Activated CD4-positive, alpha-beta memory T cell treated with anti-CD3 and anti-CD28 coated beads, Interleukin-2, amount 10 ng/mL, durations not matched to agents 7 days and 5 days (primary cell): ENCODE measurements at regions not wholly inside any gene's neighbourhood (a gene's known extent, or its start where the extent isn't known, plus 50 kb on each side); places are given as distances from the start of the nearest gene placed in this dataset.

Experiments
- CTCF ChIA-PET: fragments of 350-600 bp; sonication (Branson Sonifier 250); formaldehyde crosslinking; loops from one replicate; lab custom pipeline; 2021; ENCODE audit warnings: antibody characterized with exemption, inconsistent platforms; lab: Charles Lee
- POLR2A ChIA-PET: fragments of 350-600 bp; sonication (Branson Sonifier 250); formaldehyde crosslinking; loops from one replicate; lab custom pipeline; 2021; ENCODE audit warnings: antibody characterized with exemption; lab: Charles Lee
- DNase-seq: peaks from one replicate; pipeline ENCODE4 v3.0.0-alpha.2; 2020
- H3K27ac Mint-ChIP-seq: one replicate; pipeline ENCODE4 v1.8.0; 2021; ENCODE audit warnings: mild to moderate bottlenecking, mixed read lengths
- H3K27me3 Mint-ChIP-seq: one replicate; pipeline ENCODE4 v1.8.0; 2021; ENCODE audit warnings: mixed read lengths
- H3K36me3 Mint-ChIP-seq: one replicate; pipeline ENCODE4 v1.8.0; 2021; ENCODE audit warnings: low read depth, mixed read lengths
- H3K4me1 Mint-ChIP-seq: one replicate; pipeline ENCODE4 v1.8.0; 2021; ENCODE audit warnings: mixed read lengths
- H3K4me3 Mint-ChIP-seq: one replicate; pipeline ENCODE4 v1.8.0; 2021; ENCODE audit warnings: mild to moderate bottlenecking, mixed read lengths
- H3K9me3 Mint-ChIP-seq: one replicate; pipeline ENCODE4 v1.8.0; 2021; ENCODE audit warnings: mixed read lengths

GRCh38 chr11:45546366-45546765 lies 119.1 kb downstream of the CHST1 start:
- H3K4me1 Mint-ChIP-seq = no peaks in the 10 kb centered on the region

GRCh38 chr11:45544826-45545225 lies 120.6 kb downstream of the CHST1 start:
- Mint-ChIP-seq H3K36me3 (no peaks in the 10 kb centered on the region), H3K4me1 (no peaks in the 10 kb centered on the region), H3K27me3 (no peaks in the 10 kb centered on the region), H3K4me3 (no peak overlapping the region), H3K9me3 (no peaks in the 10 kb centered on the region), H3K27ac (no peak overlapping the region)
- ChIA-PET POLR2A (no interaction called here), CTCF (no interaction called here)
- DNase-seq = no peak

More at GRCh38 chr11:45546366-45546765, 119.1 kb downstream of the CHST1 start:
- Mint-ChIP-seq H3K27ac (no peak overlapping the region), H3K36me3 (no peaks in the 10 kb centered on the region), H3K27me3 (no peaks in the 10 kb centered on the region), H3K4me3 (no peak overlapping the region), H3K9me3 (no peaks in the 10 kb centered on the region)
- POLR2A ChIA-PET = no interaction called here
- no peak for DNase-seq
- CTCF ChIA-PET = no interaction called here

GRCh38 chr11:45543808-45544422 lies 121.5 kb downstream of the CHST1 start:
- peak; percentile 19 for DNase-seq
- Mint-ChIP-seq H3K9me3 (no peaks in the 10 kb centered on the region), H3K4me1 (no peaks in the 10 kb centered on the region), H3K27me3 (no peaks in the 10 kb centered on the region), H3K27ac (no peak overlapping the region), H3K36me3 (no peaks in the 10 kb centered on the region), H3K4me3 (no peak overlapping the region)
- POLR2A ChIA-PET = no interaction called here
- CTCF ChIA-PET = no interaction called here

- DNase-seq = no peak
- no peaks in the 10 kb centered on the region for H3K9me3 Mint-ChIP-seq
- ChIA-PET POLR2A (no interaction called here), CTCF (no interaction called here)
- H3K4me3 Mint-ChIP-seq = no peak overlapping the region
- H3K27ac Mint-ChIP-seq = no peak overlapping the region
- no peaks in the 10 kb centered on the region for H3K4me1 Mint-ChIP-seq
- H3K27me3 Mint-ChIP-seq = no peaks in the 10 kb centered on the region
- no peaks in the 10 kb centered on the region for H3K36me3 Mint-ChIP-seq
Observed at GRCh38 chr11:45543081-45543480, 122.3 kb downstream of the CHST1 start.

GRCh38 chr11:45541693-45542434 lies 123.6 kb downstream of the CHST1 start:
- no peaks in the 10 kb centered on the region for H3K4me1 Mint-ChIP-seq
- no peak for DNase-seq
- no peak overlapping the region for H3K4me3 Mint-ChIP-seq
- CTCF ChIA-PET = no interaction called here
- H3K9me3 Mint-ChIP-seq = no peaks in the 10 kb centered on the region
- no peak overlapping the region for H3K27ac Mint-ChIP-seq
- H3K27me3 Mint-ChIP-seq = no peaks in the 10 kb centered on the region
- POLR2A ChIA-PET = no interaction called here
- no peaks in the 10 kb centered on the region for H3K36me3 Mint-ChIP-seq

GRCh38 chr11:45538939-45539338 lies 126.5 kb downstream of the CHST1 start:
- CTCF ChIA-PET = no interaction called here
- POLR2A ChIA-PET = no interaction called here
- Mint-ChIP-seq H3K36me3 (no peaks in the 10 kb centered on the region), H3K9me3 (no peaks in the 10 kb centered on the region), H3K4me1 (no peaks in the 10 kb centered on the region), H3K27ac (no peak overlapping the region), H3K4me3 (no peak overlapping the region), H3K27me3 (no peaks in the 10 kb centered on the region)
- DNase-seq = no peak

GRCh38 chr11:45538363-45538762 lies 127.1 kb downstream of the CHST1 start:
- Mint-ChIP-seq H3K4me3 (no peak overlapping the region), H3K27ac (no peak overlapping the region), H3K9me3 (no peaks in the 10 kb centered on the region), H3K27me3 (peaks cover 2% of the 10 kb centered on the region), H3K4me1 (no peaks in the 10 kb centered on the region), H3K36me3 (no peaks in the 10 kb centered on the region)
- CTCF ChIA-PET = no interaction called here
- DNase-seq = no peak
- POLR2A ChIA-PET = no interaction called here

GRCh38 chr11:45537614-45538013 lies 127.8 kb downstream of the CHST1 start:
- CTCF ChIA-PET = no interaction called here

GRCh38 chr11:45535033-45535432 lies 130.4 kb downstream of the CHST1 start:
- Mint-ChIP-seq H3K4me3 (no peak overlapping the region), H3K36me3 (no peaks in the 10 kb centered on the region)
- CTCF ChIA-PET = no interaction called here

More at GRCh38 chr11:45537614-45538013, 127.8 kb downstream of the CHST1 start:
- no peaks in the 10 kb centered on the region for H3K4me1 Mint-ChIP-seq
- H3K9me3 Mint-ChIP-seq = no peaks in the 10 kb centered on the region
- POLR2A ChIA-PET = no interaction called here
- H3K27ac Mint-ChIP-seq = no peak overlapping the region
- no peak for DNase-seq
- peaks cover 2% of the 10 kb centered on the region for H3K27me3 Mint-ChIP-seq
- no peak overlapping the region for H3K4me3 Mint-ChIP-seq
- no peaks in the 10 kb centered on the region for H3K36me3 Mint-ChIP-seq

GRCh38 chr11:45534132-45534531 lies 131.3 kb downstream of the CHST1 start:
- ChIA-PET CTCF (no interaction called here), POLR2A (no interaction called here)
- no peaks in the 10 kb centered on the region for H3K4me1 Mint-ChIP-seq
- no peak overlapping the region for H3K27ac Mint-ChIP-seq
- no peak for DNase-seq
- no peak overlapping the region for H3K4me3 Mint-ChIP-seq
- H3K9me3 Mint-ChIP-seq = no peaks in the 10 kb centered on the region
- H3K36me3 Mint-ChIP-seq = no peaks in the 10 kb centered on the region
- H3K27me3 Mint-ChIP-seq = peaks cover 2% of the 10 kb centered on the region

More at GRCh38 chr11:45535033-45535432, 130.4 kb downstream of the CHST1 start:
- POLR2A ChIA-PET = no interaction called here
- Mint-ChIP-seq H3K27ac (no peak overlapping the region), H3K9me3 (no peaks in the 10 kb centered on the region), H3K4me1 (no peaks in the 10 kb centered on the region), H3K27me3 (peaks cover 2% of the 10 kb centered on the region)
- no peak for DNase-seq

GRCh38 chr11:45532546-45532945 lies 132.9 kb downstream of the CHST1 start:
- CTCF ChIA-PET = no interaction called here

GRCh38 chr11:45530776-45531175 lies 134.6 kb downstream of the CHST1 start:
- ChIA-PET CTCF (no interaction called here), POLR2A (no interaction called here)
- peaks cover 6% of the 10 kb centered on the region for H3K4me1 Mint-ChIP-seq
- no peaks in the 10 kb centered on the region for H3K36me3 Mint-ChIP-seq
- no peak for DNase-seq
- H3K27me3 Mint-ChIP-seq = peaks cover 2% of the 10 kb centered on the region
- no peak overlapping the region for H3K27ac Mint-ChIP-seq
- no peaks in the 10 kb centered on the region for H3K9me3 Mint-ChIP-seq
- H3K4me3 Mint-ChIP-seq = no peak overlapping the region

More at GRCh38 chr11:45532546-45532945, 132.9 kb downstream of the CHST1 start:
- no peaks in the 10 kb centered on the region for H3K9me3 Mint-ChIP-seq
- no peak for DNase-seq
- peaks cover 2% of the 10 kb centered on the region for H3K27me3 Mint-ChIP-seq
- H3K4me1 Mint-ChIP-seq = peaks cover 6% of the 10 kb centered on the region
- no peak overlapping the region for H3K27ac Mint-ChIP-seq
- H3K4me3 Mint-ChIP-seq = no peak overlapping the region
- H3K36me3 Mint-ChIP-seq = no peaks in the 10 kb centered on the region
- POLR2A ChIA-PET = no interaction called here

GRCh38 chr11:45530111-45530510 lies 135.3 kb downstream of the CHST1 start:
- Mint-ChIP-seq H3K27me3 (peaks cover 2% of the 10 kb centered on the region), H3K36me3 (no peaks in the 10 kb centered on the region), H3K9me3 (no peaks in the 10 kb centered on the region), H3K4me1 (peaks cover 6% of the 10 kb centered on the region), H3K27ac (no peak overlapping the region), H3K4me3 (no peak overlapping the region)
- no peak for DNase-seq
- ChIA-PET POLR2A (no interaction called here), CTCF (no interaction called here)

- CTCF ChIA-PET = no interaction called here
Observed at GRCh38 chr11:45528435-45528834, 137.0 kb downstream of the CHST1 start.

More at GRCh38 chr11:45528435-45528834, 137.0 kb downstream of the CHST1 start:
- Mint-ChIP-seq H3K9me3 (no peaks in the 10 kb centered on the region), H3K4me3 (no peak overlapping the region), H3K27ac (no peak overlapping the region), H3K36me3 (no peaks in the 10 kb centered on the region), H3K27me3 (peaks cover 2% of the 10 kb centered on the region), H3K4me1 (peaks cover 6% of the 10 kb centered on the region)
- no peak for DNase-seq
- POLR2A ChIA-PET = no interaction called here
